Transverse colon (tissue), 4 donors: ENCODE measurements at regions not wholly inside any gene's neighbourhood (a gene's known extent, or its start where the extent isn't known, plus 50 kb on each side); places are given as distances from the start of the nearest gene placed in this dataset.

Experiments used
- CTCF ChIP-seq, 5 experiments: fragments of 200-600 bp in 3 of 5; fragments of 450-650 bp in 2 of 5; sonication (generic) in 3 of 5; IDR thresholded peaks; 1 replicate in 2 of 5; 2 replicates in 3 of 5; pipeline ENCODE4 v1.5.1; 2016 to 2017; ENCODE audit warnings: antibody characterized with exemption in 5 of 5, inconsistent platforms in 3 of 5, mild to moderate bottlenecking in 2 of 5, moderate library complexity in 1 of 5
- POLR2A ChIP-seq: fragments of 450-650 bp; IDR thresholded peaks from one replicate; pipeline ENCODE4 v1.6.1; 2016; ENCODE audit warnings: antibody characterized with exemption, mild to moderate bottlenecking, moderate library complexity
- POLR2AphosphoS5 ChIP-seq, 3 donors: sonication (generic); formaldehyde crosslinking; IDR thresholded peaks; one replicate each; pipeline ENCODE4 v1.6.1; 2016; ENCODE audit warnings: antibody characterized with exemption in 3 of 3

- TF ChIP-seq CTCF (IDR thresholded peaks at IDR 0.05) (no peak), POLR2AphosphoS5 (IDR thresholded peaks at IDR 0.05) (no peak), POLR2A (no peak)
These were observed 181.2 kb upstream of the ZNF618 start for GRCh38 chr9:113694912-113695311.
